ENCODE measurements at regions not wholly inside any gene's neighbourhood (a gene's known extent, or its start where the extent isn't known, plus 50 kb on each side); places are given as distances from the start of the nearest gene placed in this dataset.

DNA sequence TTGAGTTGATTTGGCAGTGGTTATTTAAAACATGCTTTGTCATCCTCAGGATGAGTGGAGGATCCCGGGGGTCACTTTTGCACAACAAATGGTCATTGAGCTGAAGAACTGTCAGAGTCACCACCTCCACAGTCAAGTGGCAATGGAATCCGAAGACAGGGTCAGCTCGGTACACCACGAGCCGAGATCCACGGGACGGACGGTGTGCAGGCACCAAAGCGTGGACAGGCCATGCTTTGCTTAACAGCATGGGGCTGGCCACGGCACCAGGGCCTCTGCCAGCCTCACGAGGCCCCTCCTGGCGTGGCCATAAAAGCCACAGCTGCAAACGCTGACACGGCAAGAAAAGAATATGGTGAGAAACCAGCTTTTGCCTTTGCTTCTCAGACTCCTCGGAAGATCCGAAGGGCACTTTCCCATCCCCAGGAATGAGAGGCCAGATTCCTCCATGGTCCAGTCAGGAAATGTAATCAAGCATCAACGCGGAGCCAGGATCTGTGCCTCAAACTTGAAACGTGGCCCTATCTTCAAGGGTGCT, 152.2 kb upstream of the DIO3 start:
- TF ChIP-seq, protein P1, sequence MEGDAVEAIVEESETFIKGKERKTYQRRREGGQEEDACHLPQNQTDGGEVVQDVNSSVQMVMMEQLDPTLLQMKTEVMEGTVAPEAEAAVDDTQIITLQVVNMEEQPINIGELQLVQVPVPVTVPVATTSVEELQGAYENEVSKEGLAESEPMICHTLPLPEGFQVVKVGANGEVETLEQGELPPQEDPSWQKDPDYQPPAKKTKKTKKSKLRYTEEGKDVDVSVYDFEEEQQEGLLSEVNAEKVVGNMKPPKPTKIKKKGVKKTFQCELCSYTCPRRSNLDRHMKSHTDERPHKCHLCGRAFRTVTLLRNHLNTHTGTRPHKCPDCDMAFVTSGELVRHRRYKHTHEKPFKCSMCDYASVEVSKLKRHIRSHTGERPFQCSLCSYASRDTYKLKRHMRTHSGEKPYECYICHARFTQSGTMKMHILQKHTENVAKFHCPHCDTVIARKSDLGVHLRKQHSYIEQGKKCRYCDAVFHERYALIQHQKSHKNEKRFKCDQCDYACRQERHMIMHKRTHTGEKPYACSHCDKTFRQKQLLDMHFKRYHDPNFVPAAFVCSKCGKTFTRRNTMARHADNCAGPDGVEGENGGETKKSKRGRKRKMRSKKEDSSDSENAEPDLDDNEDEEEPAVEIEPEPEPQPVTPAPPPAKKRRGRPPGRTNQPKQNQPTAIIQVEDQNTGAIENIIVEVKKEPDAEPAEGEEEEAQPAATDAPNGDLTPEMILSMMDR (IDR thresholded peaks at IDR 0.05; ENCODE audit: insufficient read depth, low read depth, low read length, missing control alignments): no peak
- no peak overlapping the region for H3K4me3 ChIP-seq (ENCODE audit: low read length)
- no peak for DNase-seq (ENCODE audit: low read depth)

DNA sequence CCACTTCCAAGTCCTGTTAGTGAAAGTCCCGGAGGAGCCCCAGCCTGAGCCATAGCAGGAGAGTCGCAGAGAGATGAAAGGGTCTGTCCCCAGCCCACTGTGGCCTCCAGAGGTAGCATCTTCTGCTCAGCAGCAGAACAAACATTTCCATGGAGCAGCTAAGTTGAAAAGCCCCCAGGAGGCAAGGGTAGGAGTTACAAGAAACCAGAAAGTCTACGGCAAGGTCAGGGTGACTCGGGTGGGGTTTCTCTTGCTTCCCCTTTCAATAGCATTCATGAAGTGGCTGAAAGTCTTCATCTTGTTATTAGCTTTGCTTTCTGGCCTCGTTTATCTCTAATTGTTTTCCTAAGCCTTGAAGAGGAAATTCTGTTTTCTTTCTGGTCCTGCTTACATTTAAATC, 151.2 kb upstream of the DIO3 start:
- DNase-seq (ENCODE audit: low read depth): no peak
- no peak overlapping the region for H3K4me3 ChIP-seq (ENCODE audit: low read length)
- TF ChIP-seq, protein P1 (IDR thresholded peaks at IDR 0.05; ENCODE audit: insufficient read depth, low read depth, low read length, missing control alignments): no peak

DNA sequence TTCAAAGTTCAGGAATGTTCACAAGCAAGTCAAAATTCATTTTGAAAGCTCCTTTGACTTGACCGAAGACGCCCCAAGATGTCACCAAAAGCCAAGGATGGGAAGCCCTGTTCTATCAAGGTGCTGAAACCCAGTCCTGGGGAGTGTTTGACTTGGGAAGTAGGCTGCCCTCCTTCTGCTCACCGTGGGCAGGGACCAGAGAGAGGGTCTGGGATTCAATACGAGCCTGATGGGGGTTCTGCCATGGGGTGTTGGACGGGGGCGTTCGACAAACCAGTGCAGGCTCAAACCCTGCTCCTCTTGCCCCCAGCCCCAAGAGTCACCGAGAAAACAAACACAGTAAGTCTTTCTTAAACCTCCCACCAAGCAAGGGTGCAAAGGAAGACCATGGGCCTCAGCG, 150.1 kb upstream of the DIO3 start:
- H3K4me3 ChIP-seq (ENCODE audit: low read length): no peak overlapping the region
- TF ChIP-seq, protein P1 (IDR thresholded peaks at IDR 0.05; ENCODE audit: insufficient read depth, low read depth, low read length, missing control alignments): no peak
- no peak for DNase-seq (ENCODE audit: low read depth)

DNA sequence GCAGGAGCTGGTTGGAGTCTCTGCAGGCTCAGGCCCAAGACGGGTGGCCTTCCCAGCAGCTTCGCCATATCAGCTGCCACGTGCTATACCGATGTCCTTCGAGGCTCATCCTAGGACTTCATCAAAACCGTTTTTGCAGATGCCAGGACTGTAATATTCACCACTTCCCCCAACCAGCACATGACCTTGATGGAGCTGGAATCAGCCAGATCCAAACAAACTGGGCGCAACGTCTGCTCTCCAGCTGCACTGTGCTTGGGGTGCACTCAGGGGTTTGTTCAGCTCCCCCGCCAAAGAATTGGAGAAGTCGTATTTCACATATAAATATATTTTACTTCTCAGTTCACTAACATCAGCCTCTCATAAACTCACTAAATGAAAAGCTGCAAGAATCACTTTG, 149.5 kb upstream of the DIO3 start:
- TF ChIP-seq, protein P1 (IDR thresholded peaks at IDR 0.05; ENCODE audit: insufficient read depth, low read depth, low read length, missing control alignments): no peak
- H3K4me3 ChIP-seq (ENCODE audit: low read length): no peak overlapping the region
- no peak for DNase-seq (ENCODE audit: low read depth)

DNA sequence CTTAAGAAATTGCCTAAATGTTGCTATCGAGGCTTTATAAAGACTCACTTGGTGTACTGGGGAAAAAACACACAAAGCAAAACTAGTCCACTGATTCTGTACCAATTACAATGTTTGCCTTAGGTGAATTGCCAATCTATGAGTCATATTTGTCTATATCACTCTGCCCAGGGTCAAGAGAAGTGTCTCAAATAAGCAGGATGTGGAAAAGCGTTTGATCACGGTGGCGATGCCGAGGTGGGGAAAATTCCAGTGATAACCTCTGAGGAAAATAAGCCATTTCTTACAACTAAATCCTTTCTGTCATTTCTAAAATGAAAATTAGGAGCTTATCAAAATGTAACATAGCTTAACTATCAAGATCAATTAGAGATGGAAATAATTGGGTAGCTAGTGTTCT, 148.6 kb upstream of the DIO3 start:
- TF ChIP-seq, protein P1 (IDR thresholded peaks at IDR 0.05; ENCODE audit: insufficient read depth, low read depth, low read length, missing control alignments): no peak
- no peak overlapping the region for H3K4me3 ChIP-seq (ENCODE audit: low read length)
- no peak for DNase-seq (ENCODE audit: low read depth)

DNA sequence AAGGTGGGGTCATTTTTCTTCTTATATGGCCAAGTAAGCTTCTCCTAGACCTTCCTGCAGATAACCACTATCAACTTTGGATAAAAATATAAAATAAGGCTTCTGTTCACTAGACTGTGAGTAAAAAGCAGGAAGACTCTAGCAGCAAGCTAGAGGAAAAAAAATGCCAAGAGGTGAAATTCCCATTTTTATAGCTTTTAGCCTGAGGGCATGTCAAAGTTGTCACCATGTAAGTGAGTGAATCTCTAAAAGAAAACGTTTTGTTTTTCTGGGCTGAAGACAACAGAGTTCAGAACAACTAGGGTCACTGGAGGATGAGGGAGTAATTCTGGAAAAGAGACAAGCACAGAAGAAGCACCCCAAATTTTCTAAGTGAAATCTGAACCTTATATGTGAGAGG, 143.9 kb upstream of the DIO3 start:
- TF ChIP-seq, protein P1 (IDR thresholded peaks at IDR 0.05; ENCODE audit: insufficient read depth, low read depth, low read length, missing control alignments): no peak
- DNase-seq (ENCODE audit: low read depth): no peak
- no peak overlapping the region for H3K4me3 ChIP-seq (ENCODE audit: low read length)

DNA sequence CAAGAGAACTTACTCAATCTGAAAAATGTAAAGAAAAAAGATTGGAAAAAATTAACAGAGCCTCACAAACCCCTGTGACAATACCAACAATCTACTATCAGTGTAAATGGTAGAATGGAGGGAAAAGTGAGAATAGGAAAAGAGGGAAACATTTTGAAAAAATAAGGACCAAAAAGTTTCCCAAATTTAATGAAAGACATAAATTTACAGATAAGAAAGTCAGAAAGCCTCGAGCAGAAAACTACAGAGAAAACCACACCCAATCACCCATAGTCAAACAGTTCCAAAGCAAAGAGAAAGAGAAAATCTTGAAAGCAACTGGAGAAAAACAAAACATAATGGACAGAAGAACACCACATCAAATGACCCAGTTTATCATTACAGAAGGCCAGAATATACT, 142.7 kb upstream of the DIO3 start:
- TF ChIP-seq, protein P1 (IDR thresholded peaks at IDR 0.05; ENCODE audit: insufficient read depth, low read depth, low read length, missing control alignments): no peak
- DNase-seq (ENCODE audit: low read depth): no peak
- H3K4me3 ChIP-seq (ENCODE audit: low read length): no peak overlapping the region

Data from epithelial cell of esophagus (primary cell).